Parathyroid adenoma (tissue), 2 donors: ENCODE measurements at regions not wholly inside any gene's neighbourhood (a gene's known extent, or its start where the extent isn't known, plus 50 kb on each side); places are given as distances from the start of the nearest gene placed in this dataset.

ENCODE experiments used
- H2AFZ ChIP-seq: fragments of 300-600 bp; sonication (generic); one replicate; pipeline ENCODE4 v1.7.0; 2017; ENCODE audit warnings: antibody characterized with exemption, mild to moderate bottlenecking
- H3K27ac ChIP-seq: fragments of 300-600 bp; sonication (generic); one replicate; pipeline ENCODE4 v1.7.0; 2017
- H3K27me3 ChIP-seq: fragments of 300-600 bp; sonication (generic); one replicate; pipeline ENCODE4 v1.7.0; 2017; ENCODE audit warnings: low read length; ENCODE audit not compliant: control insufficient read depth, insufficient read depth
- H3K36me3 ChIP-seq: fragments of 300-600 bp; sonication (generic); one replicate; pipeline ENCODE4 v1.7.0; 2017; ENCODE audit warnings: low read length; ENCODE audit not compliant: control insufficient read depth, insufficient read depth
- H3K4me1 ChIP-seq: fragments of 300-600 bp; sonication (generic); one replicate; pipeline ENCODE4 v1.7.0; 2017; ENCODE audit warnings: control low read depth
- H3K4me2 ChIP-seq: fragments of 300-600 bp; sonication (generic); one replicate; pipeline ENCODE4 v1.7.0; 2017; ENCODE audit warnings: low read length
- H3K4me3 ChIP-seq: fragments of 300-600 bp; sonication (generic); one replicate; pipeline ENCODE4 v1.7.0; 2017; ENCODE audit warnings: low read depth, low read length
- H3K79me2 ChIP-seq: fragments of 300-600 bp; sonication (generic); one replicate; pipeline ENCODE4 v1.7.0; 2017; ENCODE audit warnings: control low read depth
- H3K9ac ChIP-seq: fragments of 300-600 bp; sonication (generic); one replicate; pipeline ENCODE4 v1.7.0; 2017; ENCODE audit warnings: mild to moderate bottlenecking
- H3K9me3 ChIP-seq: fragments of 300-600 bp; sonication (generic); one replicate; pipeline ENCODE4 v1.7.0; 2017; ENCODE audit warnings: low read length; ENCODE audit not compliant: control insufficient read depth
- TF ChIP-seq, protein P1 (sequence below): fragments of 300-600 bp; sonication (generic); IDR thresholded peaks from one replicate; pipeline ENCODE4 v1.7.0; 2017; ENCODE audit warnings: antibody characterized with exemption, mild to moderate bottlenecking
- donor health status: primary hyperparathyroidism.

GRCh38 chr4:59086410-59086809, 1976.2 kb upstream of the IGFBP7 start:
- Histone ChIP-seq H3K27ac (no peak overlapping the region), H2AFZ (no peak overlapping the region), H3K4me2 (no peak overlapping the region), H3K9me3 (no peaks in the 10 kb centered on the region), H3K27me3 (no peaks in the 10 kb centered on the region), H3K9ac (no peak overlapping the region), H3K79me2 (no peaks in the 10 kb centered on the region), H3K4me1 (no peaks in the 10 kb centered on the region), H3K4me3 (no peak overlapping the region), H3K36me3 (no peaks in the 10 kb centered on the region)
- TF ChIP-seq, protein P1, sequence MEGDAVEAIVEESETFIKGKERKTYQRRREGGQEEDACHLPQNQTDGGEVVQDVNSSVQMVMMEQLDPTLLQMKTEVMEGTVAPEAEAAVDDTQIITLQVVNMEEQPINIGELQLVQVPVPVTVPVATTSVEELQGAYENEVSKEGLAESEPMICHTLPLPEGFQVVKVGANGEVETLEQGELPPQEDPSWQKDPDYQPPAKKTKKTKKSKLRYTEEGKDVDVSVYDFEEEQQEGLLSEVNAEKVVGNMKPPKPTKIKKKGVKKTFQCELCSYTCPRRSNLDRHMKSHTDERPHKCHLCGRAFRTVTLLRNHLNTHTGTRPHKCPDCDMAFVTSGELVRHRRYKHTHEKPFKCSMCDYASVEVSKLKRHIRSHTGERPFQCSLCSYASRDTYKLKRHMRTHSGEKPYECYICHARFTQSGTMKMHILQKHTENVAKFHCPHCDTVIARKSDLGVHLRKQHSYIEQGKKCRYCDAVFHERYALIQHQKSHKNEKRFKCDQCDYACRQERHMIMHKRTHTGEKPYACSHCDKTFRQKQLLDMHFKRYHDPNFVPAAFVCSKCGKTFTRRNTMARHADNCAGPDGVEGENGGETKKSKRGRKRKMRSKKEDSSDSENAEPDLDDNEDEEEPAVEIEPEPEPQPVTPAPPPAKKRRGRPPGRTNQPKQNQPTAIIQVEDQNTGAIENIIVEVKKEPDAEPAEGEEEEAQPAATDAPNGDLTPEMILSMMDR = no peak

DNA sequence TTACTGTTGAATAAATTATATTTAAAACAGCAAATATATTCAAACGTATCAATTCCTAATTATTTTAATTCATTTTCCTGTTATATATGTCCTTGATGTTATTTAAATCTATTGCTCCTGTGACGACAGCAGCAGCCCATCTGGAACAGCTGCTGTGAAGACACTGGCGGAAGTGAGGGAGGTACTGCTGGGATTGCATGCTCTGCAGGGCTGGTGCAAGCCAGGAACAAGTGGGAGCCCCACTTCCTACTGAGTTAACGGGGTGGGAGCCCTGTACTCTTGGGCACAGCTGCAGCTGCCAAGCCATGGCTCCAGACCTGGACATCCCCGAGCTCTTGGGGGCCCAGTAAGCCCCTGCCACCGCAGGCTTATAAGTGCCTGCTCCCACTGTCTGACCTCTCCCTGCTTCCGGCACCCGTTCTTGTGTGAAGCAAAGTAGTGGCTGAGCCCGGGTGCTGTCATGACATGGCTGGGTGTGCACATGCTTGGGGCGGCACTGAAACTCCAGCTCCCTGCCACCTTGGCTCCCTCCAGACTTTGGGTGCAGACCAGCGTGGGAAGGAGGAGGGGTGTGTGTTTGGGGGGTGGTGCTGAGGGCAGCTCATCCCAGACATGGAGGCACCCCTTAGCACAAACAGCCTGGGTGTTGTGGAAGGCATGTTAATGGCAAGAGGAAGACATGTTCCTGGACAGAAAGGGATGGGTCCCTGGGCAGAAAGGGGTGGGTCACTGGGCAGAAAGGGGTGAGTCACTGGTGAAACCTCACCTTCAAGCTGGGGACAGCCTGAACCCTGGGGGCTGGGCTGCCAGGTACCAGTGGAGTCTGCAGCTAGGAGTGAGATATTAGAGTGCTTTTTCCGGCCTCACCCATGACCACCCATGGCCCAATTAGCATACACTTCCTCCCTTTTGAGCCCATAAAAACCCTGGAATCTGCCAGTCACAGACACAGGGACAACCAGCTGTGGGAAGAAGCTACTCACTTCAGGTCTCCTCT, 1981.3 kb upstream of the IGFBP7 start:
- TF ChIP-seq, protein P1 = no peak
- Histone ChIP-seq H3K4me1 (no peaks in the 10 kb centered on the region), H3K36me3 (no peaks in the 10 kb centered on the region), H3K79me2 (no peaks in the 10 kb centered on the region), H3K27me3 (no peaks in the 10 kb centered on the region), H3K9me3 (no peaks in the 10 kb centered on the region), H3K4me2 (no peak overlapping the region), H3K9ac (no peak overlapping the region), H2AFZ (no peak overlapping the region), H3K4me3 (no peak overlapping the region), H3K27ac (no peak overlapping the region)

DNA sequence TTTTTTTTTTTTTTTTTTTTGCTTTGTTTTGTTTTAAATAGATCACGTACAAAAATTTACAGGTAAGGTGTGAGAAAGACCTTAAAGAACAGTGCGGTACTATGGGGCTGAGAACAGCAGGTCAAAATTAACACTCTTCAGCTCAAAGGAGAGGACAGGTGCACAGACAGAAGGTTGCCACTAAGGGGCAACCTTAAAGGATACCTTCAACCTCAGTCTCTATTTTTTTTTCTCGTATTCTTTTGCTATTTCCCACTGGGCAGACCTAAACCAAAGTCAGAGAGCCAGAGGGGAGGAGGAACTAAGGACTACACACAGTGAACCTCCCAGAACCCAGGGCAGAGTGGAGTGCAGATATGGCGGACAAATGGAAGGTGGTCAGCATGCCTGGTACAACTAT, 1984.3 kb upstream of the IGFBP7 start:
- Histone ChIP-seq H3K27ac (no peak overlapping the region), H3K27me3 (no peaks in the 10 kb centered on the region), H3K9ac (no peak overlapping the region), H3K4me1 (no peaks in the 10 kb centered on the region), H3K36me3 (no peaks in the 10 kb centered on the region), H3K9me3 (no peaks in the 10 kb centered on the region), H2AFZ (no peak overlapping the region), H3K4me2 (no peak overlapping the region), H3K4me3 (no peak overlapping the region), H3K79me2 (no peaks in the 10 kb centered on the region)
- TF ChIP-seq, protein P1 = no peak

- Histone ChIP-seq H3K9ac (no peak overlapping the region), H3K9me3 (no peaks in the 10 kb centered on the region), H3K79me2 (no peaks in the 10 kb centered on the region), H3K27ac (no peak overlapping the region), H3K4me2 (no peak overlapping the region), H2AFZ (no peak overlapping the region), H3K4me1 (no peaks in the 10 kb centered on the region), H3K36me3 (no peaks in the 10 kb centered on the region), H3K4me3 (no peak overlapping the region), H3K27me3 (no peaks in the 10 kb centered on the region)
- TF ChIP-seq, protein P1 = no peak
Measured at GRCh38 chr4:59102311-59102710, 1992.1 kb upstream of the IGFBP7 start.
